Esophagus squamous epithelium (tissue), 5 donors: ENCODE measurements at regions not wholly inside any gene's neighbourhood (a gene's known extent, or its start where the extent isn't known, plus 50 kb on each side); places are given as distances from the start of the nearest gene placed in this dataset.
"Not testable (repeated sequence)": the region's sequence is repeated elsewhere in the genome, so short reads cannot be mapped to it uniquely, and the experiment has no call there.

Source experiments
- DNase-seq: peaks from one replicate; lab custom pipeline; 2025; lab: John Stamatoyannopoulos, UW
- H3K27ac ChIP-seq, 4 donors: fragments of 200-600 bp; sonication (generic); one replicate each; pipeline ENCODE4 v1.5.1; 2016 to 2019; ENCODE audit warnings: mild to moderate bottlenecking in 1 of 4
- H3K27me3 ChIP-seq, 4 donors: fragments of 200-600 bp; sonication (generic); 1 replicate in 3 of 4; 2 replicates in 1 of 4; pipeline versions ENCODE4 v1.5.1 to v1.6.0; 2017 to 2021; ENCODE audit warnings: antibody characterized with exemption in 1 of 4
- H3K36me3 ChIP-seq, 3 donors: fragments of 200-600 bp; sonication (generic); one replicate each; pipeline ENCODE4 v1.5.1; 2016 to 2019
- H3K4me1 ChIP-seq, 3 donors: fragments of 200-600 bp; sonication (generic); one replicate each; pipeline ENCODE4 v1.5.1; 2017 to 2019
- H3K4me3 ChIP-seq, 4 donors: fragments of 200-600 bp; sonication (generic); 1 replicate in 3 of 4; 2 replicates in 1 of 4; pipeline ENCODE4 v1.5.1; 2016 to 2019; ENCODE audit warnings: mild to moderate bottlenecking in 2 of 4, moderate library complexity in 1 of 4
- H3K9me3 ChIP-seq, 3 donors: fragments of 200-600 bp; sonication (generic); one replicate each; pipeline ENCODE4 v1.5.1; 2016 to 2019
- CTCF ChIP-seq, 6 experiments: fragments of 450-650 bp in 4 of 6; fragments of 200-600 bp in 2 of 6; sonication (generic) in 2 of 6; IDR thresholded peaks; one replicate each; pipeline ENCODE4 v1.5.1; 2016 to 2019; ENCODE audit warnings: antibody characterized with exemption in 6 of 6, mild to moderate bottlenecking in 4 of 6, moderate library complexity in 4 of 6
- POLR2A ChIP-seq, 4 donors: fragments of 450-650 bp; IDR thresholded peaks; one replicate each; pipeline ENCODE4 v1.6.1; 2017; ENCODE audit warnings: antibody characterized with exemption in 4 of 4, mild to moderate bottlenecking in 4 of 4, moderate library complexity in 3 of 4
- WGBS, 2 donors: methylation state at CpG; one replicate each; pipeline ENCODE4 v1.1.5; 2018; 5-methylcytosine and 5-hydroxymethylcytosine counted together
- intact Hi-C: fragments of 100-400 bp; cut with DNase I; formaldehyde crosslinking; loops from one replicate; pipeline ENCODE4 v1.15.0; 2022
- donor health status: DM: yes; HTN: yes; CAD: no.

GRCh38 chr9:20237686-20238085 is 384.6 kb downstream of the MLLT3 start:
- intact Hi-C loops = no loop called here
- H3K27ac ChIP-seq = no peak overlapping the region
- H3K4me1 ChIP-seq = peaks cover 0 to 22% (median 3%) of the 10 kb centered on the region in 3 donors
- DNase-seq = no peak
- no peaks in the 10 kb centered on the region for H3K36me3 ChIP-seq
- TF ChIP-seq POLR2A (IDR thresholded peaks at IDR 0.05) (no peak), CTCF (IDR thresholded peaks at IDR 0.05) (no peak)
- H3K27me3 ChIP-seq = no peaks in the 10 kb centered on the region
- H3K9me3 ChIP-seq = no peaks in the 10 kb centered on the region
- 100% methylated on average over 1 of the region's 1 CpG; no CpG with 5 or more reads in 1 of the 2 donors for WGBS, 2 donors
- no peak overlapping the region for H3K4me3 ChIP-seq

GRCh38 chr9:20236676-20237075 is 385.6 kb downstream of the MLLT3 start:
- no peaks in the 10 kb centered on the region for H3K27me3 ChIP-seq
- peak overlapping the region in 2 of 4 donors; percentile 11 to 55 for H3K27ac ChIP-seq
- no peaks in the 10 kb centered on the region for H3K9me3 ChIP-seq
- WGBS, 2 donors = 46 to 48% methylated on average over 4 of the region's 4 CpGs
- intact Hi-C loops = no loop called here
- no peak overlapping the region for H3K4me3 ChIP-seq
- H3K4me1 ChIP-seq = peaks cover 0 to 22% (median 3%) of the 10 kb centered on the region in 3 donors
- H3K36me3 ChIP-seq = no peaks in the 10 kb centered on the region
- TF ChIP-seq CTCF (IDR thresholded peaks at IDR 0.05) = no peak
- TF ChIP-seq POLR2A (IDR thresholded peaks at IDR 0.05) = no peak
- no peak for DNase-seq

GRCh38 chr9:20235206-20235605 is 387.1 kb downstream of the MLLT3 start:
- intact Hi-C loops, H3K27me3 ChIP-seq, H3K27ac ChIP-seq, H3K4me3 ChIP-seq, DNase-seq, H3K9me3 ChIP-seq, H3K36me3 ChIP-seq: not testable (repeated sequence)
- WGBS, 2 donors = 91 to 92% methylated on average over 4 to 11 of the region's 11 CpGs
- peaks cover 0 to 22% (median 3%) of the 10 kb centered on the region in 3 donors for H3K4me1 ChIP-seq

- Histone ChIP-seq H3K9me3 (no peaks in the 10 kb centered on the region), H3K27ac (no peak overlapping the region), H3K36me3 (no peaks in the 10 kb centered on the region), H3K27me3 (no peaks in the 10 kb centered on the region), H3K4me3 (no peak overlapping the region), H3K4me1 (peaks cover 0 to 18% (median 0%) of the 10 kb centered on the region in 3 donors)
- DNase-seq = no peak
- intact Hi-C loops = no loop called here
- no peak for TF ChIP-seq POLR2A (IDR thresholded peaks at IDR 0.05)
- TF ChIP-seq CTCF (IDR thresholded peaks at IDR 0.05) = no peak
- 60 to 79% methylated on average over 2 of the region's 2 CpGs for WGBS, 2 donors
These were observed 394.2 kb downstream of the MLLT3 start for GRCh38 chr9:20228096-20228495.

GRCh38 chr9:20227166-20227874 is 395.0 kb downstream of the MLLT3 start:
- no peak overlapping the region for H3K4me3 ChIP-seq
- 27 to 35% methylated on average over 2 of the region's 2 CpGs for WGBS, 2 donors
- H3K36me3 ChIP-seq = no peaks in the 10 kb centered on the region
- H3K27ac ChIP-seq = no peak overlapping the region
- no peaks in the 10 kb centered on the region for H3K9me3 ChIP-seq
- H3K27me3 ChIP-seq = no peaks in the 10 kb centered on the region
- peaks cover 0 to 18% (median 0%) of the 10 kb centered on the region in 3 donors for H3K4me1 ChIP-seq
- intact Hi-C loops = no loop called here
- DNase-seq = no peak
- no peak for TF ChIP-seq POLR2A (IDR thresholded peaks at IDR 0.05)
- no peak for TF ChIP-seq CTCF (IDR thresholded peaks at IDR 0.05)
